DND-41 (cell line): ENCODE measurements at regions not wholly inside any gene's neighbourhood (a gene's known extent, or its start where the extent isn't known, plus 50 kb on each side); places are given as distances from the start of the nearest gene placed in this dataset.

Experiments
- ATAC-seq: fragments of 200-7000 bp; cut with Tn5 transposase; 3 replicates; pipeline ENCODE4 v1.9.1; 2021; ENCODE audit warnings: low read depth; ENCODE audit not compliant: insufficient read depth
- DNase-seq: peaks from one replicate; pipeline ENCODE4 v3.0.0-alpha.2; 2020
- H2AFZ ChIP-seq: 2 replicates; pipeline ENCODE4 v1.6.0; 2012; ENCODE audit warnings: low read depth, low read length
- H3K27ac ChIP-seq: 2 replicates; pipeline ENCODE4 v1.5.1; 2012; ENCODE audit warnings: low read length, inconsistent platforms
- H3K27me3 ChIP-seq: fragments of 200-600 bp; sonication (generic); 2 replicates; pipeline ENCODE4 v1.6.0; 2012; ENCODE audit warnings: low read length, mild to moderate bottlenecking, inconsistent platforms; ENCODE audit not compliant: insufficient read depth, poor library complexity
- H3K36me3 ChIP-seq: 2 replicates; pipeline ENCODE4 v1.5.1; 2012; ENCODE audit warnings: low read length, inconsistent platforms; ENCODE audit not compliant: insufficient read depth
- H3K4me1 ChIP-seq: 2 replicates; pipeline ENCODE4 v1.5.1; 2012; ENCODE audit warnings: mild to moderate bottlenecking, low read length; ENCODE audit not compliant: insufficient read depth
- H3K4me2 ChIP-seq: 2 replicates; pipeline ENCODE4 v1.6.0; 2012; ENCODE audit warnings: mild to moderate bottlenecking, moderate library complexity, low read length, inconsistent platforms; ENCODE audit not compliant: insufficient read depth
- H3K4me3 ChIP-seq, 2 experiments: fragments of 200-600 bp in 1 of 2; shearing (Covaris generic) in 1 of 2; 2 replicates each; pipeline ENCODE4 v1.5.1; 2012 to 2016; ENCODE audit warnings: inconsistent platforms in 2 of 2, low read length in 2 of 2, mild to moderate bottlenecking in 2 of 2, low read depth in 1 of 2, moderate library complexity in 1 of 2
- H3K79me2 ChIP-seq: 2 replicates; pipeline ENCODE4 v1.6.0; 2012; ENCODE audit warnings: low read length, inconsistent platforms; ENCODE audit not compliant: insufficient read depth
- H3K9ac ChIP-seq: 2 replicates; pipeline ENCODE4 v1.6.0; 2012; ENCODE audit warnings: low read depth, mild to moderate bottlenecking, inconsistent platforms, low read length, moderate library complexity
- H3K9me3 ChIP-seq: 2 replicates; pipeline ENCODE4 v1.5.1; 2012; ENCODE audit warnings: low read length, moderate library complexity, mild to moderate bottlenecking, inconsistent platforms; ENCODE audit not compliant: insufficient read depth, severe bottlenecking
- H4K20me1 ChIP-seq: 2 replicates; pipeline ENCODE4 v1.6.0; 2012; ENCODE audit warnings: low read length; ENCODE audit not compliant: insufficient read depth
- EZH2 ChIP-seq: IDR thresholded peaks from 3 replicates; pipeline ENCODE4 v1.6.1; 2012; ENCODE audit warnings: borderline replicate concordance, low read depth, mild to moderate bottlenecking, moderate library complexity, low read length, inconsistent platforms; ENCODE audit not compliant: severe bottlenecking
- TF ChIP-seq, protein P1 (sequence below): IDR thresholded peaks from 2 replicates; pipeline ENCODE4 v1.5.1; 2012; ENCODE audit warnings: borderline replicate concordance, low read length, moderate library complexity, mild to moderate bottlenecking; ENCODE audit not compliant: poor library complexity, severe bottlenecking; ENCODE audit errors: extremely low read depth

DNA sequence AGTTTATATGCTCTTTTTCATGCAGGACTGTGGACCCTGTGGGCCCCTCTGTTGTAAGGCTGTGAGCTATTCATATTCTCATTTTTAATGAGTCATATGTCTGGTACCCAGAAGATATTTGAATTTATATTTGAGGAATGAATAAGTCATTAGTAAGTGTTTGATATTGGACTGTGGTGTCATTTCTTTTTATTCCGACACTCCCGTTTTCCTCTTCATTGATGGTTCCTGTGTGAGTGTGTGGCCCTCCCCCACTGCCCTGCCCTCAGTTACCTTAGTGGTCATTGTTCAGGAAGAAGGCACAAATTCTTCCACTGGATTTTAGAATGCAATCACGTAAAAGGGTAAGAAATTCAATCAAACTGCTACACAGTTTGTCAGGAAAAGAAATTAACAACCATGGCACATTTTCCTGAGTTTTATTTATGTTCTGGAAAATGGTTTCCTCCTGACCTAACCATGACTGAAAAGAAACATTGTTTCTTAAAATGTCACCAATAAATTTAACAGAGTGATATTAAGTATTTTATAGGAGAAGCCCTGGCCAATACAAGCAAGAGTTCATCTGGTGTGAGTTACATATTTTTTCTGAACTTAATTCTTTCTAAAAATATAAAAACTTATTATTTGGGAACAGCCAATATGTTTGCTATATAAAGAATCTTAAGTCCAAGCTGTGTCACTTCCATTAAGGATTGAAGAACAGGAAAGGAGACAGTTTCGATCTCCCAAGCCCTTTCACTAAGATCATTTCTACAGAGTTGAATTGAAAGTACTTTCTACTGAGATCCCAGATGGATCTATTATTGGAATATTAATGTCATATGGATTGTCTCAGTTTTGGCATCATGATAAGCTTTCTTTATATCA lies 370.5 kb upstream of the ANXA10 start:
- H3K36me3 ChIP-seq: no peaks in the 10 kb centered on the region
- no peak overlapping the region for H3K4me3 ChIP-seq
- H3K9me3 ChIP-seq: no peaks in the 10 kb centered on the region
- H3K9ac ChIP-seq: no peak overlapping the region
- TF ChIP-seq, protein P1, sequence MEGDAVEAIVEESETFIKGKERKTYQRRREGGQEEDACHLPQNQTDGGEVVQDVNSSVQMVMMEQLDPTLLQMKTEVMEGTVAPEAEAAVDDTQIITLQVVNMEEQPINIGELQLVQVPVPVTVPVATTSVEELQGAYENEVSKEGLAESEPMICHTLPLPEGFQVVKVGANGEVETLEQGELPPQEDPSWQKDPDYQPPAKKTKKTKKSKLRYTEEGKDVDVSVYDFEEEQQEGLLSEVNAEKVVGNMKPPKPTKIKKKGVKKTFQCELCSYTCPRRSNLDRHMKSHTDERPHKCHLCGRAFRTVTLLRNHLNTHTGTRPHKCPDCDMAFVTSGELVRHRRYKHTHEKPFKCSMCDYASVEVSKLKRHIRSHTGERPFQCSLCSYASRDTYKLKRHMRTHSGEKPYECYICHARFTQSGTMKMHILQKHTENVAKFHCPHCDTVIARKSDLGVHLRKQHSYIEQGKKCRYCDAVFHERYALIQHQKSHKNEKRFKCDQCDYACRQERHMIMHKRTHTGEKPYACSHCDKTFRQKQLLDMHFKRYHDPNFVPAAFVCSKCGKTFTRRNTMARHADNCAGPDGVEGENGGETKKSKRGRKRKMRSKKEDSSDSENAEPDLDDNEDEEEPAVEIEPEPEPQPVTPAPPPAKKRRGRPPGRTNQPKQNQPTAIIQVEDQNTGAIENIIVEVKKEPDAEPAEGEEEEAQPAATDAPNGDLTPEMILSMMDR: no peak
- TF ChIP-seq EZH2: no peak
- H2AFZ ChIP-seq: no peak overlapping the region
- no peaks in the 10 kb centered on the region for H4K20me1 ChIP-seq
- H3K27me3 ChIP-seq: no peaks in the 10 kb centered on the region
- no peaks in the 10 kb centered on the region for H3K79me2 ChIP-seq
- no peak overlapping the region for H3K4me2 ChIP-seq
- DNase-seq (no peak), ATAC-seq (no peak)
- H3K27ac ChIP-seq: no peak overlapping the region
- H3K4me1 ChIP-seq: no peaks in the 10 kb centered on the region

DNA sequence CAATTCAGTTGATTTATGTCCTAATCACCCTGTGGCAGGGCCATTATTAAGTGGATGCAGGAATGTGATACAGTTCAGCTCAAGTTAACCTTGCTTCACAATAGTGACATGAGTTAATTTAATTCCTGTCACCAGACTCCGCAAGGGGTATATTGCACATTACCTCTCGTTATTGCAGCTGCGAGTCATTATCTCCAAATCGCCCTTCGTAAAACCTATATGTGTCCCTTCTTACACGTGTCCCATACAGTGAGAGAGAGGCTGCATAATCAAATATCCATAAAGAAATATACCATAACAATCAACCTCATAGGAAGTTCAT lies 369.9 kb upstream of the ANXA10 start:
- no peak for ATAC-seq
- Histone ChIP-seq H3K36me3 (no peaks in the 10 kb centered on the region), H3K4me2 (no peak overlapping the region), H3K27ac (no peak overlapping the region), H3K79me2 (no peaks in the 10 kb centered on the region), H3K4me3 (no peak overlapping the region), H3K9me3 (no peaks in the 10 kb centered on the region), H4K20me1 (no peaks in the 10 kb centered on the region), H3K9ac (no peak overlapping the region), H3K27me3 (no peaks in the 10 kb centered on the region), H2AFZ (no peak overlapping the region), H3K4me1 (no peaks in the 10 kb centered on the region)
- DNase-seq: no peak
- TF ChIP-seq, protein P1: no peak
- no peak for TF ChIP-seq EZH2

DNA sequence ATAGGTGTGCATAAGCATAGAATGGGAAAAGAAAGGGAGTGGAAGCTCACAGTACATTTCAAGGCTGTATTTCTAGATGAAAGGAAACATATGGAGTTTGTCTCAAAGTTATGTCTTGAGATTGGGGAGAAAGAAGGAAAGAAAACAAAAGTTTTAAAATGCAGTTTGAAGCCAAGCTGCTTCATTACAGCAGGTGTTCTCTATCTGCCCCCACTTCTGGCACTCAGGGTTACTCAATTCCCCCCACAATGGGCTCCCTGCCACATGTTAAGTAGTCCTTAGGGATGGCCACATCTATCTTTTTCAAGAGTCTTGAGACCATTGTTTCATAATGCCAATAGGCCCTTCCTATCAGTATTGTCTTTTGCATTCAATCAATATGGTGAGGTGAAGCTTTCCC lies 367.4 kb upstream of the ANXA10 start:
- Histone ChIP-seq H3K79me2 (no peaks in the 10 kb centered on the region), H3K4me2 (no peak overlapping the region), H3K27me3 (no peaks in the 10 kb centered on the region), H3K9ac (no peak overlapping the region), H3K4me1 (no peaks in the 10 kb centered on the region), H3K9me3 (peaks cover 2% of the 10 kb centered on the region), H4K20me1 (no peaks in the 10 kb centered on the region), H3K27ac (no peak overlapping the region), H2AFZ (no peak overlapping the region), H3K4me3 (no peak overlapping the region), H3K36me3 (no peaks in the 10 kb centered on the region)
- no peak for TF ChIP-seq EZH2
- TF ChIP-seq, protein P1: no peak
- ATAC-seq (no peak), DNase-seq (no peak)

DNA sequence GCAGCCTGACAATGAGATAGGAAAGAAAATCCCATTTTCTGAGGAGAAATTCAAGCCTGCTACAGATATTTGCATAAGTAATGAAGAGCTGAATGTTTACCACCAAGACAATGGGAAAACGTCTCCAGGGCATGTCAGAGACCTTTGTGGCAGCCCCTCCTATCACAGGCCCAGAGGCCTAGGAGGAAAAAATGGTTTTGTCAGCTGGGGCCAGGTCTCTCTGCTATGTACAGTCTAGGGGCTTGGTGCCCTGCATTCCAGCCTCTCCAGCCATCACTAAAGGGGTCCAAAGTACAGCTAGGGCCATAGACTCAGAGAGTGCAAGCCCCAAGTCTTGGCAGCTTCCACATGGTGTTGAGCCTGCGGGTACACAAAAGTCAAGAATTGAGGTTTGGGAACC lies 361.6 kb upstream of the ANXA10 start:
- no peaks in the 10 kb centered on the region for H3K4me1 ChIP-seq
- no peaks in the 10 kb centered on the region for H3K36me3 ChIP-seq
- H3K27ac ChIP-seq: no peak overlapping the region
- H3K9me3 ChIP-seq: peaks cover 16% of the 10 kb centered on the region
- no peak overlapping the region for H3K4me2 ChIP-seq
- no peaks in the 10 kb centered on the region for H3K27me3 ChIP-seq
- ATAC-seq (no peak), DNase-seq (no peak)
- H3K79me2 ChIP-seq: no peaks in the 10 kb centered on the region
- H3K4me3 ChIP-seq: no peak overlapping the region
- no peak overlapping the region for H3K9ac ChIP-seq
- no peak overlapping the region for H2AFZ ChIP-seq
- H4K20me1 ChIP-seq: no peaks in the 10 kb centered on the region
- TF ChIP-seq EZH2: no peak
- TF ChIP-seq, protein P1: no peak
